Astrocyte (in vitro differentiated cells and primary cell): ENCODE measurements at regions not wholly inside any gene's neighbourhood (a gene's known extent, or its start where the extent isn't known, plus 50 kb on each side); places are given as distances from the start of the nearest gene placed in this dataset.

ENCODE experiments used
- DNase-seq: peaks from one replicate; pipeline ENCODE4 v3.0.0-alpha.2; 2010; ENCODE audit warnings: low read depth
- FAIRE-seq: peaks from 2 replicates; lab custom pipeline; 2011; peaks lifted over from hg19 to GRCh38; lab: Jason Lieb, UNC
- H2AFZ ChIP-seq: 2 replicates; pipeline ENCODE4 v1.6.0; 2012; ENCODE audit warnings: low read depth, low read length, inconsistent platforms
- H3K27ac ChIP-seq: 2 replicates; pipeline ENCODE4 v1.5.1; 2011; ENCODE audit warnings: low read depth, low read length, inconsistent platforms
- H3K27me3 ChIP-seq: 2 replicates; pipeline ENCODE4 v1.6.0; 2011; ENCODE audit warnings: low read length, inconsistent platforms; ENCODE audit not compliant: insufficient read depth
- H3K36me3 ChIP-seq: 2 replicates; pipeline ENCODE4 v1.5.1; 2011; ENCODE audit warnings: low read length, inconsistent platforms; ENCODE audit not compliant: insufficient read depth
- H3K4me1 ChIP-seq: 2 replicates; pipeline ENCODE4 v1.5.1; 2011; ENCODE audit warnings: low read length, inconsistent platforms; ENCODE audit not compliant: insufficient read depth
- H3K4me2 ChIP-seq: 2 replicates; pipeline ENCODE4 v1.6.0; 2012; ENCODE audit warnings: low read length, inconsistent platforms
- H3K4me3 ChIP-seq: 2 replicates; pipeline ENCODE4 v1.5.1; 2011; ENCODE audit warnings: low read depth, mild to moderate bottlenecking, low read length, inconsistent platforms; ENCODE audit not compliant: insufficient read depth
- H3K79me2 ChIP-seq: 2 replicates; pipeline ENCODE4 v1.6.0; 2012; ENCODE audit warnings: mild to moderate bottlenecking, low read length, inconsistent platforms; ENCODE audit not compliant: insufficient read depth
- H3K9ac ChIP-seq: 2 replicates; pipeline ENCODE4 v1.6.0; 2012; ENCODE audit warnings: mild to moderate bottlenecking, low read length, inconsistent platforms
- H3K9me3 ChIP-seq: 2 replicates; pipeline ENCODE4 v1.5.1; 2012; ENCODE audit warnings: low read depth, mild to moderate bottlenecking, low read length, inconsistent platforms; ENCODE audit not compliant: insufficient read depth
- H4K20me1 ChIP-seq: 2 replicates; pipeline ENCODE4 v1.6.0; 2012; ENCODE audit warnings: low read length, inconsistent platforms; ENCODE audit not compliant: insufficient read depth
- H3K27ac Mint-ChIP-seq: one replicate; pipeline ENCODE4 v1.8.0; 2021; ENCODE audit warnings: mild to moderate bottlenecking, mixed read lengths; ENCODE audit not compliant: unreplicated experiment
- H3K27me3 Mint-ChIP-seq: one replicate; pipeline ENCODE4 v1.8.0; 2021; ENCODE audit warnings: low read depth, mixed read lengths; ENCODE audit not compliant: unreplicated experiment
- H3K36me3 Mint-ChIP-seq: one replicate; pipeline ENCODE4 v1.8.0; 2021; ENCODE audit warnings: low read depth, mixed read lengths; ENCODE audit not compliant: unreplicated experiment
- H3K4me1 Mint-ChIP-seq: one replicate; pipeline ENCODE4 v1.8.0; 2021; ENCODE audit warnings: low read depth, mixed read lengths; ENCODE audit not compliant: unreplicated experiment
- H3K4me3 Mint-ChIP-seq: one replicate; pipeline ENCODE4 v1.8.0; 2021; ENCODE audit warnings: mild to moderate bottlenecking, moderate library complexity, mixed read lengths; ENCODE audit not compliant: unreplicated experiment
- H3K9me3 Mint-ChIP-seq: one replicate; pipeline ENCODE4 v1.8.0; 2021; ENCODE audit warnings: mild to moderate bottlenecking, mixed read lengths; ENCODE audit not compliant: unreplicated experiment
- EZH2 ChIP-seq: IDR thresholded peaks from 2 replicates; pipeline ENCODE4 v1.6.1; 2012; ENCODE audit warnings: mild to moderate bottlenecking, low read length, inconsistent platforms; ENCODE audit not compliant: insufficient read depth
- TF ChIP-seq, protein P1 (sequence below): IDR thresholded peaks from 2 replicates; pipeline ENCODE4 v1.5.1; 2011; ENCODE audit warnings: low read depth, mild to moderate bottlenecking, inconsistent platforms, low read length, moderate library complexity; ENCODE audit not compliant: insufficient read depth

DNA sequence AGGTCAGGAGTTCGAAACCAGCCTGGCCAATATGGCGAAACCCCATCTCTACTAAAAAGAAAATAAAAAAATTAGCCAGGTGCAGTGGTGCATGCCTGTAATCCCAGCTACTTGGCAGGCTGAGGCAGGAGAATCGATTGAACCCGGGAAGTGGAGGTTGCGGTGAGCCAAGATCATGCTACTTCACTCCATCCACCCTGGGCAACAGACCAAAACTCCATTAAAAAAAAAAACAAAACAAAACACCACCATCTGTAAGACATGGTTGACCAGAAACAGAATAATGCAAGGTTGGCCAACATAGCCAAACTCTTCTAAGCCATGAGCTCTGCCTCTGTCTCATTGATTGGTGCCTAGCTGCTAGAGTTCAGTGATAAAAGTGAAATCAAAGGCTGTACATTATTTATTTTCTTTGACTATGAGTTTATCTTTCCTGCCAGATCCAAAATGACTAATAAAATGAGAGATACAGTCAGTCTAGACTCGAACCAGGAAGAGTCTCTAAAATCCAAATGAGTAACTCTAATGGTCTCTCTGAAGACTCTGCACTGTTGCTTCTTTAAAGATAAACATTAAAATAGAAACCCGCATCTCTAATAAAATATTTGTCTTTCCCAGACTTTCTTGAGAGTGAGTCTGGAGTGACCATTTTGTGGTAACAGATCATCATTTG, 404.7 kb downstream of the DAD1 start:
- Mint-ChIP-seq H3K4me1 (peaks cover 19% of the 10 kb centered on the region), H3K36me3 (no peaks in the 10 kb centered on the region), H3K27ac (peak overlapping the region; percentile 70), H3K9me3 (no peaks in the 10 kb centered on the region), H3K4me3 (no peak overlapping the region), H3K27me3 (no peaks in the 10 kb centered on the region)
- Histone ChIP-seq H3K27ac (peak overlapping the region; percentile 76), H3K36me3 (no peaks in the 10 kb centered on the region), H3K79me2 (no peaks in the 10 kb centered on the region), H2AFZ (no peak overlapping the region), H3K9ac (no peak overlapping the region), H3K4me2 (peak overlapping the region; percentile 31), H3K4me3 (no peak overlapping the region), H3K27me3 (no peaks in the 10 kb centered on the region), H4K20me1 (no peaks in the 10 kb centered on the region), H3K4me1 (peaks cover 6% of the 10 kb centered on the region), H3K9me3 (no peaks in the 10 kb centered on the region)
- FAIRE-seq, result no peak
- TF ChIP-seq, protein P1, sequence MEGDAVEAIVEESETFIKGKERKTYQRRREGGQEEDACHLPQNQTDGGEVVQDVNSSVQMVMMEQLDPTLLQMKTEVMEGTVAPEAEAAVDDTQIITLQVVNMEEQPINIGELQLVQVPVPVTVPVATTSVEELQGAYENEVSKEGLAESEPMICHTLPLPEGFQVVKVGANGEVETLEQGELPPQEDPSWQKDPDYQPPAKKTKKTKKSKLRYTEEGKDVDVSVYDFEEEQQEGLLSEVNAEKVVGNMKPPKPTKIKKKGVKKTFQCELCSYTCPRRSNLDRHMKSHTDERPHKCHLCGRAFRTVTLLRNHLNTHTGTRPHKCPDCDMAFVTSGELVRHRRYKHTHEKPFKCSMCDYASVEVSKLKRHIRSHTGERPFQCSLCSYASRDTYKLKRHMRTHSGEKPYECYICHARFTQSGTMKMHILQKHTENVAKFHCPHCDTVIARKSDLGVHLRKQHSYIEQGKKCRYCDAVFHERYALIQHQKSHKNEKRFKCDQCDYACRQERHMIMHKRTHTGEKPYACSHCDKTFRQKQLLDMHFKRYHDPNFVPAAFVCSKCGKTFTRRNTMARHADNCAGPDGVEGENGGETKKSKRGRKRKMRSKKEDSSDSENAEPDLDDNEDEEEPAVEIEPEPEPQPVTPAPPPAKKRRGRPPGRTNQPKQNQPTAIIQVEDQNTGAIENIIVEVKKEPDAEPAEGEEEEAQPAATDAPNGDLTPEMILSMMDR, result no peak
- TF ChIP-seq EZH2, result no peak
- DNase-seq, result peak; percentile 44

DNA sequence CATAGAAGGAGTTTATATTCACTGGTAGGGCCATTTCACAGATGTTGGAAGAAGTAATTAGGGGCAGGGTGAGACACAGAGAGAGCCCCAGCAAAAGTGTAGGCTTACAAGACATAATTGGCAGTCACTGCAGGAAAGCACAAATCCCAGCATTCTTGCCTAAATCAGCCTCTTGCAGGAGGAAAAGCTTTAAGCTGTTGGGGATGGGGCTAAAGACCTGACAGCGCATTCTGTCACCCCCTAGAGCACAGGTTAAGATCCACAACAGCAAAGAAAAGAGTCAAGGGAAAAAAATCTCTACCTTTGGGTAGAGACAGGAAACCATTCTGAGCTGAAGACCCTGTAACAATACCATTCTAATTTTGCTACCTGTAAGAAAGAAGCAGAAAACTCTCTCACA, 409.0 kb downstream of the DAD1 start:
- FAIRE-seq (no peak), DNase-seq (no peak)
- Mint-ChIP-seq H3K4me1 (peaks cover 32% of the 10 kb centered on the region), H3K9me3 (no peaks in the 10 kb centered on the region), H3K4me3 (no peak overlapping the region), H3K27ac (no peak overlapping the region), H3K27me3 (no peaks in the 10 kb centered on the region), H3K36me3 (no peaks in the 10 kb centered on the region)
- Histone ChIP-seq H3K27me3 (no peaks in the 10 kb centered on the region), H3K36me3 (no peaks in the 10 kb centered on the region), H3K9ac (no peak overlapping the region), H3K4me3 (no peak overlapping the region), H3K27ac (no peak overlapping the region), H2AFZ (no peak overlapping the region), H3K4me1 (peaks cover under 1% of the 10 kb centered on the region), H3K9me3 (no peaks in the 10 kb centered on the region), H4K20me1 (no peaks in the 10 kb centered on the region), H3K4me2 (no peak overlapping the region), H3K79me2 (no peaks in the 10 kb centered on the region)
- TF ChIP-seq EZH2, result no peak
- TF ChIP-seq, protein P1, result no peak

GRCh38 chr14:22179190-22179589, 409.8 kb downstream of the DAD1 start:
- Histone ChIP-seq H3K36me3 (no peaks in the 10 kb centered on the region), H2AFZ (no peak overlapping the region), H3K4me1 (no peaks in the 10 kb centered on the region), H3K9ac (no peak overlapping the region), H4K20me1 (no peaks in the 10 kb centered on the region), H3K27ac (no peak overlapping the region), H3K79me2 (no peaks in the 10 kb centered on the region), H3K4me3 (no peak overlapping the region), H3K27me3 (no peaks in the 10 kb centered on the region), H3K4me2 (no peak overlapping the region), H3K9me3 (no peaks in the 10 kb centered on the region)
- H3K36me3 Mint-ChIP-seq, result no peaks in the 10 kb centered on the region
- H3K4me3 Mint-ChIP-seq, result no peak overlapping the region
- H3K4me1 Mint-ChIP-seq, result peaks cover 24% of the 10 kb centered on the region
- TF ChIP-seq, protein P1, result no peak
- TF ChIP-seq EZH2, result no peak
- no peaks in the 10 kb centered on the region for H3K27me3 Mint-ChIP-seq
- no peak overlapping the region for H3K27ac Mint-ChIP-seq
- DNase-seq, result no peak
- FAIRE-seq, result no peak
- no peaks in the 10 kb centered on the region for H3K9me3 Mint-ChIP-seq
